Lower leg skin (tissue), 3 donors: ENCODE measurements at regions not wholly inside any gene's neighbourhood (a gene's known extent, or its start where the extent isn't known, plus 50 kb on each side); places are given as distances from the start of the nearest gene placed in this dataset.

ENCODE experiments used
- POLR2A ChIP-seq, 2 donors: fragments of 450-650 bp; IDR thresholded peaks; one replicate each; pipeline ENCODE4 v1.6.1; 2016 to 2017; ENCODE audit warnings: antibody characterized with exemption in 2 of 2, mild to moderate bottlenecking in 1 of 2, moderate library complexity in 1 of 2
- TF ChIP-seq, protein P1 (sequence below), 3 donors: fragments of 450-650 bp; IDR thresholded peaks; one replicate each; pipeline ENCODE4 v1.5.1; 2016; ENCODE audit warnings: antibody characterized with exemption in 3 of 3, mild to moderate bottlenecking in 3 of 3, moderate library complexity in 2 of 3

DNA sequence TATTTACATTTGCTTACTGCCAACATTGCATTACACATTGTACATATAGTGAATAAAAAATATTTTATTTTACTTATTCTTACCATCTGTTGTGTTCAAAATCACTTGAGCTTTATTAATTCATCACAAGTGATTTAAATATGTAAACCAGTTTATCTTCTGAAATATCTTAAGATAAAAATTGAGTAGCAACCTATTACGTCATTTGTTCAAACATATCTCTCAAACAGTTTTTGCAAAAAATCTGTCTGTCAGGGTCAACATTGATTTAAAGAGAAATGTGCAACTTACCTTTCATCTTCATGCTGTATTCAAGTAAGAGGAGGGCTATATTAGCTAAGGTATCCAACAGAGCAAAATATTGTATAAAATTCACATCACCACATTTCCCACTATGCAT lies 610.1 kb downstream of the PCDH19 start:
- TF ChIP-seq, protein P1, sequence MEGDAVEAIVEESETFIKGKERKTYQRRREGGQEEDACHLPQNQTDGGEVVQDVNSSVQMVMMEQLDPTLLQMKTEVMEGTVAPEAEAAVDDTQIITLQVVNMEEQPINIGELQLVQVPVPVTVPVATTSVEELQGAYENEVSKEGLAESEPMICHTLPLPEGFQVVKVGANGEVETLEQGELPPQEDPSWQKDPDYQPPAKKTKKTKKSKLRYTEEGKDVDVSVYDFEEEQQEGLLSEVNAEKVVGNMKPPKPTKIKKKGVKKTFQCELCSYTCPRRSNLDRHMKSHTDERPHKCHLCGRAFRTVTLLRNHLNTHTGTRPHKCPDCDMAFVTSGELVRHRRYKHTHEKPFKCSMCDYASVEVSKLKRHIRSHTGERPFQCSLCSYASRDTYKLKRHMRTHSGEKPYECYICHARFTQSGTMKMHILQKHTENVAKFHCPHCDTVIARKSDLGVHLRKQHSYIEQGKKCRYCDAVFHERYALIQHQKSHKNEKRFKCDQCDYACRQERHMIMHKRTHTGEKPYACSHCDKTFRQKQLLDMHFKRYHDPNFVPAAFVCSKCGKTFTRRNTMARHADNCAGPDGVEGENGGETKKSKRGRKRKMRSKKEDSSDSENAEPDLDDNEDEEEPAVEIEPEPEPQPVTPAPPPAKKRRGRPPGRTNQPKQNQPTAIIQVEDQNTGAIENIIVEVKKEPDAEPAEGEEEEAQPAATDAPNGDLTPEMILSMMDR (IDR thresholded peaks at IDR 0.05): no peak
- no peak for TF ChIP-seq POLR2A (IDR thresholded peaks at IDR 0.05)
